ENCODE measurements at regions not wholly inside any gene's neighbourhood (a gene's known extent, or its start where the extent isn't known, plus 50 kb on each side); places are given as distances from the start of the nearest gene placed in this dataset.

DNA sequence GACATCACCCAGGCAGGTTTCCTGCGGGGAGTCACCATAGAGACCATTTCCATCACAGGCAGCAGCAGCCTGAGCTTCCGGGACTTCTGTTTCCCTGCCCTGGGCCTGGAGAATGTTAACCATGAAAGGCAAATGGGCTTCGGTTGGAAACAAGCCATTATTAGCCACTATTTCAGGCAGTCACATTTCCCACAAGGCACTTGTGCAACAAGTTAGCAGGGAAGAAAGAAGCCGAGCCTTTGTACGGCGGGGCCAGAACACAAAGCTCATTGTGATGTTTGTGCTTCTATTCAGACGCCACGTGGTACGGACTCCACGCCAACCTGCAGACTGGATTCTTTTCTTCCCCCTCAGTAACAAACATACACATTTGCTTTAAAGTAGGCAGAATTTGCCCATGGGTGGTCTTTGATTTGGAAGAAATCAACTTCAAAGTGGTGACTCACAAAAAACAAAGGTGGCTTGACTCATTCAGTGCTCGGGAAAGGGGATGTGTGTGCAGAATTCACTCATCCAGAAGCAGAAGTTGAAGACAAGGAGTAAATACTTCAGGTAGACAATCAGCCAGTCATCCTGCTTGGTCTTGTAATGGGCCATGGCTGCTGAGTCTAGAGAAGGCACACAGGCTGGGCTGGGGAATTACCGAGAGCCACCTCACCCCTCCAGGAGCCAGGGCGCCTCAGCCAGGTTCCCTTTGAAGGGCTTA lies 154.2 kb upstream of the PRMT8 start:
- TF ChIP-seq EZH2phosphoT487 (IDR thresholded peaks at IDR 0.05; ENCODE audit: low read depth), result no peak
- Histone ChIP-seq H3K4me2 (ENCODE audit: low read length) (no peak overlapping the region), H2AFZ (ENCODE audit: low read depth, low read length) (no peak overlapping the region), H3K36me3 (replicated peaks; ENCODE audit: low read depth, low read length) (no peaks in the 10 kb centered on the region), H3K27ac (ENCODE audit: low read length) (no peak overlapping the region), H3K79me2 (ENCODE audit: low read length) (no peaks in the 10 kb centered on the region), H3K4me1 (ENCODE audit: low read length) (no peaks in the 10 kb centered on the region), H3K9ac (ENCODE audit: low read length) (no peak overlapping the region), H3K27me3 (ENCODE audit: low read depth, low read length) (peaks cover 24% of the 10 kb centered on the region), H3K4me3 (ENCODE audit: low read length) (no peak overlapping the region), H4K20me1 (ENCODE audit: insufficient read depth, low read length) (no peaks in the 10 kb centered on the region), H3K9me3 (ENCODE audit: insufficient read depth, low read length) (no peaks in the 10 kb centered on the region)

DNA sequence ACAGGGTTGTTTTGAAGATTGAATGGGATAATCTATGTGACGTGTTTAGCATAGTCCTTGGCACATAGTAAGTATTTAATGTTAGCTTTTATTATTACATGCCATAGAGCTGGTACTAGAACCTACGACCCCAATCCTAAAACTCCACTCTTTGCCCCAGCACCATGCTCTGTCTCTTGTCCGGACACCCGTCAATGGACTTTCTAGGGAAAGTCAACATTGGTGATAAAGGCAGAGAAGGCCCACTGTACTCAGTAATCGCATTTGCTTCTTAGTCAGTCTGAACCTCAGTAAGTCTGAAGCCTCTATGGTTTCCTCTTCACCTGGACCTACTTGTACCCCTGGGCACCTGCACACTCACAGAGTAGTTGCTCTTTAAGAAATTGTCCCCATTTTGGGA lies 153.1 kb upstream of the PRMT8 start:
- H3K27me3 ChIP-seq (ENCODE audit: low read depth, low read length), result peaks cover 36% of the 10 kb centered on the region
- H3K4me3 ChIP-seq (ENCODE audit: low read length), result no peak overlapping the region
- no peaks in the 10 kb centered on the region for H3K36me3 ChIP-seq (replicated peaks; ENCODE audit: low read depth, low read length)

GRCh38 chr12:3339221-3339620 lies 151.8 kb upstream of the PRMT8 start:
- TF ChIP-seq EZH2phosphoT487 (IDR thresholded peaks at IDR 0.05; ENCODE audit: low read depth), result no peak
- TF ChIP-seq, protein P1, sequence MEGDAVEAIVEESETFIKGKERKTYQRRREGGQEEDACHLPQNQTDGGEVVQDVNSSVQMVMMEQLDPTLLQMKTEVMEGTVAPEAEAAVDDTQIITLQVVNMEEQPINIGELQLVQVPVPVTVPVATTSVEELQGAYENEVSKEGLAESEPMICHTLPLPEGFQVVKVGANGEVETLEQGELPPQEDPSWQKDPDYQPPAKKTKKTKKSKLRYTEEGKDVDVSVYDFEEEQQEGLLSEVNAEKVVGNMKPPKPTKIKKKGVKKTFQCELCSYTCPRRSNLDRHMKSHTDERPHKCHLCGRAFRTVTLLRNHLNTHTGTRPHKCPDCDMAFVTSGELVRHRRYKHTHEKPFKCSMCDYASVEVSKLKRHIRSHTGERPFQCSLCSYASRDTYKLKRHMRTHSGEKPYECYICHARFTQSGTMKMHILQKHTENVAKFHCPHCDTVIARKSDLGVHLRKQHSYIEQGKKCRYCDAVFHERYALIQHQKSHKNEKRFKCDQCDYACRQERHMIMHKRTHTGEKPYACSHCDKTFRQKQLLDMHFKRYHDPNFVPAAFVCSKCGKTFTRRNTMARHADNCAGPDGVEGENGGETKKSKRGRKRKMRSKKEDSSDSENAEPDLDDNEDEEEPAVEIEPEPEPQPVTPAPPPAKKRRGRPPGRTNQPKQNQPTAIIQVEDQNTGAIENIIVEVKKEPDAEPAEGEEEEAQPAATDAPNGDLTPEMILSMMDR (IDR thresholded peaks at IDR 0.05; ENCODE audit: low read depth, low read length), result no peak
- Histone ChIP-seq H3K27ac (ENCODE audit: low read length) (no peak overlapping the region), H3K9ac (ENCODE audit: low read length) (no peak overlapping the region), H3K9me3 (ENCODE audit: insufficient read depth, low read length) (no peaks in the 10 kb centered on the region), H3K79me2 (ENCODE audit: low read length) (no peaks in the 10 kb centered on the region), H3K36me3 (replicated peaks; ENCODE audit: low read depth, low read length) (no peaks in the 10 kb centered on the region), H3K27me3 (ENCODE audit: low read depth, low read length) (peaks cover 44% of the 10 kb centered on the region), H4K20me1 (ENCODE audit: insufficient read depth, low read length) (no peaks in the 10 kb centered on the region), H2AFZ (ENCODE audit: low read depth, low read length) (no peak overlapping the region), H3K4me1 (ENCODE audit: low read length) (no peaks in the 10 kb centered on the region), H3K4me2 (ENCODE audit: low read length) (no peak overlapping the region), H3K4me3 (ENCODE audit: low read length) (no peak overlapping the region)

More for the DNA sequence above, 153.1 kb upstream of the PRMT8 start:
- Histone ChIP-seq H4K20me1 (ENCODE audit: insufficient read depth, low read length) (no peaks in the 10 kb centered on the region), H3K4me2 (ENCODE audit: low read length) (no peak overlapping the region), H3K79me2 (ENCODE audit: low read length) (no peaks in the 10 kb centered on the region), H3K27ac (ENCODE audit: low read length) (no peak overlapping the region), H2AFZ (ENCODE audit: low read depth, low read length) (no peak overlapping the region), H3K9ac (ENCODE audit: low read length) (no peak overlapping the region), H3K9me3 (ENCODE audit: insufficient read depth, low read length) (no peaks in the 10 kb centered on the region), H3K4me1 (ENCODE audit: low read length) (no peaks in the 10 kb centered on the region)
- TF ChIP-seq, protein P1 (IDR thresholded peaks at IDR 0.05; ENCODE audit: low read depth, low read length), result no peak
- no peak for TF ChIP-seq EZH2phosphoT487 (IDR thresholded peaks at IDR 0.05; ENCODE audit: low read depth)

GRCh38 chr12:3341594-3341993 lies 149.4 kb upstream of the PRMT8 start:
- TF ChIP-seq EZH2phosphoT487 (IDR thresholded peaks at IDR 0.05; ENCODE audit: low read depth), result no peak
- TF ChIP-seq, protein P1 (IDR thresholded peaks at IDR 0.05; ENCODE audit: low read depth, low read length), result no peak
- Histone ChIP-seq H3K9ac (ENCODE audit: low read length) (no peak overlapping the region), H3K27me3 (ENCODE audit: low read depth, low read length) (peaks cover 38% of the 10 kb centered on the region; the same call in 1 of the 2 replicates), H4K20me1 (ENCODE audit: insufficient read depth, low read length) (no peaks in the 10 kb centered on the region), H3K4me2 (ENCODE audit: low read length) (no peak overlapping the region), H2AFZ (ENCODE audit: low read depth, low read length) (no peak overlapping the region), H3K79me2 (ENCODE audit: low read length) (no peaks in the 10 kb centered on the region), H3K4me3 (ENCODE audit: low read length) (no peak overlapping the region), H3K4me1 (ENCODE audit: low read length) (no peaks in the 10 kb centered on the region), H3K36me3 (replicated peaks; ENCODE audit: low read depth, low read length) (no peaks in the 10 kb centered on the region), H3K9me3 (ENCODE audit: insufficient read depth, low read length) (no peaks in the 10 kb centered on the region), H3K27ac (ENCODE audit: low read length) (no peak overlapping the region)
